Hindlimb muscle (tissue), 1 donor: ENCODE measurements at regions not wholly inside any gene's neighbourhood (a gene's known extent, or its start where the extent isn't known, plus 50 kb on each side); places are given as distances from the start of the nearest gene placed in this dataset.
"Not testable (repeated sequence)": the region's sequence is repeated elsewhere in the genome, so short reads cannot be mapped to it uniquely, and the experiment has no call there.

Source experiments
- DNase-seq: peaks from one replicate; pipeline ENCODE4 v3.0.0-alpha.2; 2013

DNA sequence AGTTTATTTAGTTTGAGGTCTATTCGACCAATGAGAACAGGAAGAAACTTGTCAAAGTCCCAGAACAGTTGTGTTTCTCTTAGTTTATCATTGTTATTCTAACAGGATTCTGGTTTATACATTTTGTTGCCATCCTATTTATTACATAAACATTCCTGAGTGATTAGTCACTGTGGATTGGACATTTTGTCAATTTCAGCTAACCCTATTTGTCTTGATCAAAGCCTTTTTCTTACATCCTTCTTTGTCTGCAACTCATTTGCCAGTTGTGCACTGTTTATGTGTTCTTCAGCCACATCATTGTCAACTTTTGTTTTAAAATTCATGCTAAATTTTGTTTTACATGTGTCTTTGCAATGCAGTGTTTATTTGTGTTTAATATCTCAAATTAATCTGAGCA is 886.0 kb upstream of the SLC10A2 start:
- no peak for DNase-seq

DNA sequence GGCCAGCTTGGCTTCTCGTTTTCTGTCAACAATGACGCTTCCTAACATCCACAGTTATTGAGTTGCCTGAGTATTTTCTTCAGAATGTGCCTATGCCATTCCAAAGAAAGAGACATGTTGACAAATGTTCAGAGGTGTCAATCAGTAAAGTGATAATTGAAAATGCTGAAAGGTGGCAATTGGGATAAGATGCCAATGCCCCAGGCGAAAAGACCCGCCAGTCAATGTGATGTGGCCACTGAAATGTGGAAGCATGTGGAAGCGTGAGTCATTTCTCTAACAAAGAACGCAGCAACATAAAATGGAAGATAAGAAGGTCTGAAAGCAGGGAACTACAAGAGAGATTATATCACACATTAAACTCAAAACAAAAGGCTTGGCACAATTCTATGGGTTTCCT is 882.2 kb upstream of the SLC10A2 start:
- DNase-seq, result no peak

- DNase-seq, result no peak
These were observed 879.6 kb upstream of the SLC10A2 start for GRCh38 chr13:103945836-103946235.

DNA sequence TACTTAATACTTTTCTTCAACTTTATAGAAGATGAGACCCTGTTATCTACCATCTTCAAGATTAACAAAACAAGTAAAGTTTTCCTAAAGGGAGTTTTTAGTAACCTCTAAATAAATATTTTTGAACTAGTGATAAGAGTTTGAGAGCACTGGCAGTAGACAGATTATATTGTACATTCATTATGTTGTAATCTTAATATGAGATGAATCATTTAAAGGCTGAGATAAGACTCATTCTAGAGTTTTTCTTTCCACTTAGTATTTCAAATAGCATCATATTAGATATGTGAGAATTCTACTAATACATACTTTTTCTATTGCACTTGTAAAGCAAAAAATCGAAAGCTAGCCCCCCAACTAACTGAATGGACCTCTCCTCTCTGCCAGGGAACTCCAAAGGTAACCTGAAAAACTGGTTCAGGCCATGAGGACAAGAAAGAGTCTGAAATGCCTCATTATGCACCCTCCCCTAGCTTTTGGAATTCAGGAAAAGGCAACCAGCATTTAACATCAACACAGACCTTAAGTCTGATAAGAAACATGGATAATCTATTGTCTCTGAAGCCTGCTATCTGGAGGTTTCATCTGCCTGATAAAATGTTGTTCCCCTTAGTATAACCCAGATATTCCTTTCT is 875.4 kb upstream of the SLC10A2 start:
- no peak for DNase-seq

DNA sequence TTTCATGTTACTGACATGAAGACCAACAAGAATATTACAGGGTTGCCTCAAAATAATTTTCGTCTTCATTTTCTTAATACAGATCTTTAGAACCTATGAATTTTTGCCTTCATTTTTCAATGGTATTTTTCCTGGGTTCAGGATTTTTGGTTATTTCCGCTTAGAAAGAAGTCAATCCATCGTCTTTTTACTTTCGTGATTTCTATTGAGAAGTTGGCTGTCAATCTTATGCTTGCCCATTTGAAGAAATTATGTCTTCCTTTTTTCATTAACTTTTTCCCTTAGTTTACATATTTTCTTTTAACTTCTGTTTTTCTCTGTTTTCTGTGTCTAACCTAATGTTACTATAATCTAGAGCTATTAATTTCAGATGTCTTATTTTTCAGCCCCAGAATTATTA is 868.9 kb upstream of the SLC10A2 start:
- no peak for DNase-seq

- DNase-seq, result no peak
These were observed 865.7 kb upstream of the SLC10A2 start for GRCh38 chr13:103931885-103932284.

DNA sequence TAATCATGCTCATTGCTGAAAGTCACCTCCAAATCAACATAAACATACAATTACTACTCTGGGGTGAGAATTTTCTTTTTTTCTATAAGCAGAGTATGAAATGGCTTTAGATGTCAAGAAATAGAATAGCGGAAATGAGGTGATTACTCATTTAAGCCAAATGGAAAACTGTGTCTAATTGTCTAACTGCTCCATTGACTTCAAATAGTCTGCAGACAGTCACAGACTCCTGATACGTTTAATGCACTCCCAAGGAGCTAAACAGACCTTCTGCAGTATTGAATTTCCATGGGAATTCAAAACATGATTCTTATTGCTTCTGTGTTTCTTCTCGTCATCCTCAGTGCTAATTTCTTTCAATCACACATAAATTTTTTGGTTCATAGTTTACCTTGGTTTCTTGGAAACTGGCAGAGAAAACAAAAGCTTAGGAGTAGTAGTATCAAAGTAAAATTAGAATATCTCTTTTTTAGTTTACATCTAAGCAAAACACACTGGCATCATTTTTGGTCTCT is 865.2 kb upstream of the SLC10A2 start:
- DNase-seq, result no peak

DNA sequence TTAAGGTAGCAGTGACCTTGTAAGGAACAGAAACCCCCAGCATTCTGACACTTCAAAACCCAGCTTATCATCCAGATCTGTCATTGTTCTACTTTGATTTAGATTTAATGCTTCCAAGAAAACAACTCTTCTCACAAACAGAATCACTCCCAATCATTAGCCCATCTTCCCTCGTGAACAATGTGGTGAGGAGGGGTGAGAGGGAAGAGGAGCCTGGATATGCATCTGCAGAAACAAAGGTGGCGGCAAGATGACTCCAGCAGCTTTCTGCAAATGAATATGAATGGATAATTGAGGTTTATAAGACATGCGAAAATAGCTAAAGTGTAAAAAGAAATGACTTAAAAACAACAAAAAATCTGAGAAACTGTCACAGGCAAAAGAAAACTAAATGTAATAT is 859.9 kb upstream of the SLC10A2 start:
- DNase-seq, result no peak

DNA sequence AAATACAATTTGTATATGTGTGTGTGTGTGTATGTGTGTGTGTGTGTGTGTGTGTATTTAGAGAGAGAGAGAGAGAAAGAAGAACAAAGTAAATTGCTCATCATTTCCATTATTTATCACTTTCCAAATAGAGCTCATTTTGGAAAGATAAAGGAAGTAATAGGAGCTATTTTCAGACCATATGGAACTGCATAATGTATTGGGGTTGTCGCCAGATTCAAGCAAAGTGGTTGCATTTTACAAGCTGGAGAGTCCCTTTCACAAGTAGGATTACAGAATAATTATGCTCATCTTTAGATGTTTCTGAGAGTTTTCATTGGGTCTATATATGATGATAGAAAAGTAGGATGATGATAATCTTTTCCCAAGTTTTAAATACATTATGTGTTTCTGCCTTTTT is 842.7 kb upstream of the SLC10A2 start:
- no peak for DNase-seq

DNA sequence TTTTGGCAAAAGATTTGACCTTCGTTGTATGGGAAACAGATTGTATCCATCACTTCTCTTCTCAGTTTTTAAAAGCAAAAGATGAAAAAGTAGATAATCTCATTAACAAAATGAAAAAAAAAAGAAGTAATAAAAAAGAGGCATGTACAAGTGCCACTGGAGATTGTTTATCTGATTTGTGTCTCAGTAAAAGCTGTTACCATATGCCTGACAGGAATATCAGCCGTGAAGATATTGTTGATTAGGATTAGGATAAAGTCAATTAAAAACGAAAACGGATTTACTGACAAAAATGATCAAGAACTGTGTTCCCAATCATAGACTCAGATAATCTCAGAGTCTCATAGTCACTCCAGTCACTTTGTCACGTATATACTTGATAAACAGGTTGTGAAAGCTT is 842.1 kb upstream of the SLC10A2 start:
- DNase-seq, result no peak

- DNase-seq, result no peak
These were observed 837.6 kb upstream of the SLC10A2 start for GRCh38 chr13:103903790-103904189.

GRCh38 chr13:103898481-103898880 is 832.3 kb upstream of the SLC10A2 start:
- DNase-seq, result no peak

DNA sequence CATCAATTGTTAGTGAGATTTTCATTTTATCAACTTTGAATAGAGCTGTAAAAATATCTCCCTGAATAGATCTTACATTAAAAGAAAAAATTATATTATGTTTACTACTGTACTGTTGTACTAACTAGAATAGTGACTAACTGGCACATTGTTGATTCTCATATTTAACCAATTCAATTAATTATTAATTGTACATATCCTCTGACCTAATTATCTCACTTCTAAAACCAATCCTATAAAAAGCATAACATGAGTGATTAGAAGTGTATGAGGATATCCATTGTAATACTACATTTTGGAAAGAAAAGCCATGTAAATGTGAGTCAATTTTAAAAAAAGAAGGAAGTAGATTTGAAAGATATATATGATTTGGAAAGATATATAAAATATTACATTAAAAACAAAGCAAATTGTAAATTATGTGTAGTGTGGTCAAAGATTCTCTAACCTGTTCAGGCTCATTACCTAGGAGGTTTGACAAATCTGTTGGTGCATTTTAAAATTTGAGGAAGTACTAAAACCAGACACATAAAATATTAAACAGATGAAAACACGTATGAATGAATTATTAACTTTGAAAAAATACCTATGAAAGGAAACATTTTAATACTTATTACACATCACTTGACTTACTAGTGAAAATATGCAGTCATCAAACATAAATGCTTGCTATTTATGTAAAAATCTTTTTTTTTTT is 829.8 kb upstream of the SLC10A2 start:
- no peak for DNase-seq

- no peak for DNase-seq
These were observed 828.4 kb upstream of the SLC10A2 start for GRCh38 chr13:103894626-103895025.

GRCh38 chr13:103884101-103884723 is 818.0 kb upstream of the SLC10A2 start:
- no peak for DNase-seq

GRCh38 chr13:103883698-103884097 is 817.5 kb upstream of the SLC10A2 start:
- peak; percentile 65 for DNase-seq

DNA sequence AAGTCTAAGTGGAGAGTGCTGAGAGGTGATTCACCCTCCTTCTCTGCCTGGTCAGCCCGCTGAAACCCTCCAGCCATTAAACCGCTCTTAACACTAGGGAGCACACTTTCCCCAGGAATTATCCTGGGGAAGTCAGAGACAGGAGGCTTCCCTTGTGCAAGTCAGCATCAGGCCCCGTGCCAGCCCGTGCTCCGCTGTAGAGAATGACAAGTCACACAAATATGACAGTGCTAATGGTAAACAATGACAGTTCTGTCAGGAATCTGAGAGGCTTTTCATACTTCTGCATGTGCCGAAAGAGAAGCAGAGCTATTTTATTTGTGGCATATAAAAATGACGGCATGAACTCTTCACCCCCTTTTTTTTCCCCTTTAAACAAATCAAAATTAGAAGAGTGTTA is 816.9 kb upstream of the SLC10A2 start:
- DNase-seq, result peak; percentile 88

- not testable (repeated sequence) for DNase-seq
These were observed 813.9 kb upstream of the SLC10A2 start for GRCh38 chr13:103880146-103880545.

DNA sequence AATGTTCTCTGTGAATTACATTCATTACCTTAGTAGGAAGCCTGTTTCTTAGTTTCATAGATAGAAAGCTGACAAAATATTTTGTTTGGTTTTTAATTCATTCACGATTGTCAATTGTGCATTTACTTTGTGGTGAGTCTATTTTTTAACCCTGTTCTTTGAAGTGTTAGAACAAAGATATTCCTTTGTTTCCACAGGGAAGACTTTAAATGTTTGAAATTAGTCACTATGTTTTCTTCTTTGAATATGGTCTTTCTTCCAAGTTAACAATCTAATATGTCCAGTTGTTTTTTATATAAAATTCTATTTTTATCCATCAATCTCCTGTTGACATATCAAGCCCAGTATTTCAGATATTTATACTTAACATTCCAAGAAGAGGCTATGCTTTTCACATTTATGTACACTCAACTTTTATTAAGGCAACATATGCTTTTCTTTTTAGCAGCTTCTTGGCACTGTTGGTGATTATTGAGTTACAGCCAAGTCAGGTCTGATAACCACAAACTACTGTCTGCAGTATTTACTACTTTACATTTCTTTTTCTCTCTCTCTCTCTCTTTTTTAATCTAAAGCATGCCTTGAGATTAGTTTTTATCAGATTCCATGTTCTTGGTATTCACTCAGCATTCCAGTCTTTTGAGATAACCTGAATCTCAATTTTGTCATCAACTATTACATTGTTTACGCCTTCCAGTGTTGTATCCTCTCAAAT is 812.8 kb upstream of the SLC10A2 start:
- no peak for DNase-seq

DNA sequence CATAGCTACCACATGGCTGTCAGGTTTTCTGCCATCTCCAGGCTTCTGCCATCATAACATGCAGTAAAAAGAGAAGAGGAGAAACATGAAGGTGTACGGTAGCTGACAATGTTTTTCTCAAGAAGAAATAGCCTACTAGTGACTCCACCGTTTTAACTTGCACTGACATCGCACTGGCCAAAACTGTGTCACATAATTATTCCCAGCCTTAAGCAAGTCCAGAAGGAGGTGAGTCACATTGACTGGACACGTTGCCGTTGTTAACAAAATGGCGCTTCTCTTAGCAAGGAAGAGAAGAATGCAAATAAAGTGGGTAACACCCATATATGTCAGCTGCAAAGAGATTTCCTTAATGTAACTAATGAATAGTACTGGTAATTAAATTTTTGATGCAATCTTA is 810.4 kb upstream of the SLC10A2 start:
- no peak for DNase-seq

GRCh38 chr13:103873725-103874124 is 807.5 kb upstream of the SLC10A2 start:
- DNase-seq, result no peak

DNA sequence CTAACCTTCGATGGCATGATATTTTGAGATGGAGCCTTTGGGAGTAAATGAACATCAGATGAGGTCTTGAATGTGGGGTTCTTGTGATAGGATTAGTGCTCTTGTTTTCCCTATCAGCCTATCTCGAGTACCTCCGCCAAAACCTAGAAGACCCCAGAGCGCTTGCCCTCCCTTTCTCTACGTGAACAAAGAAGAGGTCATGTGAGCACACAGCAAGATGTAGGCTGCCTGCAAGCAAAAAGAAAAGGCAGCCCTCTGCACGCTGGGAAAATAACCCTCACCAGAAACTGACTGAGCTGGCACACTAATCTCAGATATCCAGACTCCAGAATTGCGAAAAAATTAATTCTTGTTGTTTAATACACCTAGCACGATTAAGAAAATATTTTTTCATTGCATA is 799.8 kb upstream of the SLC10A2 start:
- DNase-seq, result no peak

GRCh38 chr13:103862525-103862924 is 796.3 kb upstream of the SLC10A2 start:
- DNase-seq, result no peak
